GM12878 (cell line): ENCODE measurements at regions not wholly inside any gene's neighbourhood (a gene's known extent, or its start where the extent isn't known, plus 50 kb on each side); places are given as distances from the start of the nearest gene placed in this dataset.

ENCODE experiments used
- ATF7 ChIP-seq: fragments of 450-650 bp; IDR thresholded peaks from 2 replicates; pipeline ENCODE4 v1.6.1; 2016; ENCODE audit warnings: low read depth, mild to moderate bottlenecking
- BACH1 ChIP-seq: fragments of 450-650 bp; IDR thresholded peaks from 2 replicates; pipeline ENCODE4 v1.6.1; 2017; ENCODE audit warnings: mild to moderate bottlenecking, borderline replicate concordance
- BCL11A ChIP-seq: IDR thresholded peaks from 2 replicates; pipeline ENCODE4 v1.6.1; 2011; ENCODE audit warnings: low read depth, low read length
- CEBPZ ChIP-seq: fragments of 150-350 bp; IDR thresholded peaks from 2 replicates; pipeline ENCODE4 v1.6.1; 2016; ENCODE audit warnings: low read depth, low read length
- CHD2 ChIP-seq: IDR thresholded peaks from 2 replicates; pipeline ENCODE4 v1.6.1; 2011; ENCODE audit warnings: low read depth, low read length, improper control_type of control experiment, borderline replicate concordance
- CTCF ChIP-seq, 3 experiments: IDR thresholded peaks in 2 of 3; conservative IDR thresholded peaks in 1 of 3; 2 replicates each; pipeline ENCODE4 v1.5.1; 2011; ENCODE audit warnings: low read depth in 3 of 3, low read length in 3 of 3, mild to moderate bottlenecking in 3 of 3, control low read depth in 2 of 3, moderate library complexity in 2 of 3, inconsistent platforms in 1 of 3, mixed read lengths in 1 of 3; ENCODE audit not compliant: control insufficient read depth in 2 of 3, insufficient read depth in 1 of 3; ENCODE audit errors: extremely low read depth in 1 of 3
- ELK1 ChIP-seq: IDR thresholded peaks from 2 replicates; pipeline ENCODE4 v1.6.1; 2012; ENCODE audit warnings: low read depth, low read length, improper control_type of control experiment
- GABPA ChIP-seq: IDR thresholded peaks from 2 replicates; pipeline ENCODE4 v1.6.1; 2014; ENCODE audit warnings: antibody characterized with exemption, low read depth, mild to moderate bottlenecking, inconsistent platforms
- HCFC1 ChIP-seq: fragments of 150-350 bp; IDR thresholded peaks from 2 replicates; pipeline ENCODE4 v1.6.1; 2014; ENCODE audit warnings: low read length
- MEF2A ChIP-seq: IDR thresholded peaks from 2 replicates; pipeline ENCODE4 v1.6.1; 2011; ENCODE audit warnings: low read depth, mild to moderate bottlenecking, low read length, moderate library complexity; ENCODE audit not compliant: insufficient read depth
- MLLT1 ChIP-seq: fragments of 450-650 bp; IDR thresholded peaks from 2 replicates; pipeline ENCODE4 v1.6.1; 2016; ENCODE audit warnings: mild to moderate bottlenecking
- NFIC ChIP-seq: IDR thresholded peaks from 2 replicates; pipeline ENCODE4 v1.6.1; 2012; ENCODE audit warnings: low read depth, mild to moderate bottlenecking, inconsistent platforms, low read length, moderate library complexity
- NR2F1 ChIP-seq: fragments of 450-650 bp; conservative IDR thresholded peaks from 2 replicates; pipeline ENCODE4 v1.6.1; 2017; ENCODE audit warnings: mild to moderate bottlenecking
- POU2F2 ChIP-seq: IDR thresholded peaks from 3 replicates; pipeline ENCODE4 v1.6.1; 2011; ENCODE audit warnings: low read depth, mild to moderate bottlenecking, low read length, borderline replicate concordance
- RAD21 ChIP-seq: IDR thresholded peaks from 2 replicates; pipeline ENCODE4 v1.6.1; 2011; ENCODE audit warnings: mild to moderate bottlenecking, low read depth, low read length, moderate library complexity; ENCODE audit not compliant: insufficient read depth
- RELB ChIP-seq: fragments of 450-650 bp; IDR thresholded peaks from 2 replicates; pipeline ENCODE4 v1.6.1; 2017; ENCODE audit warnings: low read depth, mild to moderate bottlenecking, moderate library complexity
- SIX5 ChIP-seq: IDR thresholded peaks from 2 replicates; pipeline ENCODE4 v1.6.1; 2011; ENCODE audit warnings: mild to moderate bottlenecking, low read depth, low read length, moderate library complexity; ENCODE audit not compliant: severe bottlenecking
- SMARCA5 ChIP-seq: fragments of 450-650 bp; IDR thresholded peaks from 2 replicates; pipeline ENCODE4 v1.6.1; 2017; ENCODE audit warnings: mild to moderate bottlenecking
- TCF12 ChIP-seq: IDR thresholded peaks from 2 replicates; pipeline ENCODE4 v1.6.1; 2011; ENCODE audit warnings: low read depth, mild to moderate bottlenecking, low read length
- YY1 ChIP-seq: IDR thresholded peaks from 2 replicates; pipeline ENCODE4 v1.6.1; 2011; ENCODE audit warnings: low read depth, mild to moderate bottlenecking, low read length
- ZNF274 ChIP-seq: IDR thresholded peaks from one replicate; pipeline ENCODE4 v1.8.0; 2011; ENCODE audit not compliant: insufficient read length, insufficient read depth

- TF ChIP-seq RAD21 (no peak), NR2F1 (peak; percentile 54; the same call in 1 of the 2 replicates), ELK1 (no peak), TCF12 (no peak), HCFC1 (no peak), SMARCA5 (no peak), SIX5 (no peak), MLLT1 (no peak), POU2F2 (peak; percentile 63; the same call in 1 of the 3 replicates), CHD2 (no peak), RELB (peak; percentile 43; the same call in 1 of the 2 replicates), GABPA (no peak), NFIC (no peak), MEF2A (no peak), CEBPZ (no peak), BCL11A (no peak), ZNF274 (no peak), BACH1 (no peak), CTCF (IDR thresholded peaks at IDR 0.05 in 2 of 3, conservative IDR thresholded peaks at IDR 0.05 in 1 of 3; ENCODE audit: control insufficient read depth in 2 of 3, extremely low read depth in 1 of 3, insufficient read depth in 1 of 3, low read depth in 3 of 3, low read length in 3 of 3) (no peak), ATF7 (no peak), YY1 (no peak)
Measured at GRCh38 chr5:113771483-113771882, 258.0 kb downstream of the YTHDC2 start (continued).
